H1 (cell line): ENCODE measurements at regions not wholly inside any gene's neighbourhood (a gene's known extent, or its start where the extent isn't known, plus 50 kb on each side); places are given as distances from the start of the nearest gene placed in this dataset.

Experiments
- CTCF ChIA-PET: fragments of 300-600 bp; sonication (Branson Sonifier 250); formaldehyde crosslinking; loops from one replicate; lab custom pipeline; 2021; ENCODE audit not compliant: partially characterized antibody; lab: Charles Lee
- POLR2A ChIA-PET: fragments of 300-600 bp; sonication (Branson Sonifier 250); formaldehyde crosslinking; loops from one replicate; lab custom pipeline; 2021; ENCODE audit warnings: inconsistent platforms; ENCODE audit not compliant: partially characterized antibody; lab: Charles Lee
- DNase-seq, 2 experiments: peaks; one replicate each; pipeline versions ENCODE4 v3.0.0 to v3.0.0-alpha.2; 2010 to 2022; ENCODE audit warnings: low spot score in 2 of 2, low read depth in 1 of 2, mixed read lengths in 1 of 2
- FAIRE-seq: peaks from 2 replicates; lab custom pipeline; 2011; peaks lifted over from hg19 to GRCh38; lab: Jason Lieb, UNC
- H2AFZ ChIP-seq: 2 replicates; pipeline ENCODE4 v1.8.1; 2012; ENCODE audit warnings: low read length, inconsistent platforms
- H2AK5ac ChIP-seq: 2 replicates; pipeline ENCODE4 v1.6.1; 2013; ENCODE audit warnings: low read depth, low read length
- H2BK120ac ChIP-seq: replicated peaks from 2 replicates; pipeline ENCODE3; 2013; ENCODE audit warnings: low read depth, low read length, inconsistent platforms
- H2BK12ac ChIP-seq: 2 replicates; pipeline ENCODE4 v1.6.1; 2013; ENCODE audit warnings: low read depth, low read length
- H2BK15ac ChIP-seq: 2 replicates; pipeline ENCODE4 v1.6.1; 2013; ENCODE audit warnings: low read length
- H2BK20ac ChIP-seq: 2 replicates; pipeline ENCODE4 v1.6.1; 2013; ENCODE audit warnings: low read length
- H2BK5ac ChIP-seq: 2 replicates; pipeline ENCODE4 v1.6.1; 2013; ENCODE audit warnings: low read depth, low read length
- H3K14ac ChIP-seq: 2 replicates; pipeline ENCODE4 v1.6.1; 2013; ENCODE audit warnings: inconsistent platforms; ENCODE audit not compliant: insufficient read length
- H3K18ac ChIP-seq: 2 replicates; pipeline ENCODE4 v1.6.1; 2013; ENCODE audit warnings: low read length; ENCODE audit errors: extremely low read depth
- H3K23ac ChIP-seq: 2 replicates; pipeline ENCODE4 v1.6.1; 2013; ENCODE audit warnings: inconsistent platforms; ENCODE audit not compliant: insufficient read length
- H3K23me2 ChIP-seq: 2 replicates; pipeline ENCODE4 v1.6.1; 2013; ENCODE audit warnings: low read depth, low read length
- H3K27ac ChIP-seq: 2 replicates; pipeline ENCODE4 v1.6.1; 2011; ENCODE audit warnings: low read depth, low read length, inconsistent platforms
- H3K27me3 ChIP-seq, 4 experiments: replicated peaks in 1 of 4; 1 replicate in 1 of 4; 2 replicates in 3 of 4; pipeline versions ENCODE4 v1.6.1 to v1.8.1; 2011 to 2013; ENCODE audit warnings: low read length in 3 of 4, mild to moderate bottlenecking in 3 of 4, inconsistent platforms in 2 of 4, mixed read lengths in 2 of 4, moderate library complexity in 1 of 4; ENCODE audit not compliant: control insufficient read depth in 3 of 4, insufficient read depth in 3 of 4; ENCODE audit errors: extremely low read depth in 1 of 4
- H3K36me3 ChIP-seq, 4 experiments: 2 replicates each; pipeline versions ENCODE4 v1.6.1 to v1.8.1; 2011 to 2013; ENCODE audit warnings: mild to moderate bottlenecking in 4 of 4, low read length in 3 of 4, moderate library complexity in 2 of 4, control low read depth in 1 of 4, inconsistent platforms in 1 of 4; ENCODE audit not compliant: insufficient read depth in 4 of 4, control insufficient read depth in 2 of 4
- H3K4ac ChIP-seq: replicated peaks from 2 replicates; pipeline ENCODE3; 2013; ENCODE audit warnings: low read length, low read depth, mixed read lengths, inconsistent platforms; ENCODE audit not compliant: insufficient read length
- H3K4me1 ChIP-seq, 4 experiments: replicated peaks in 1 of 4; 1 replicate in 1 of 4; 2 replicates in 3 of 4; pipeline versions ENCODE4 v1.6.1 to v1.8.1; 2011 to 2013; ENCODE audit warnings: low read length in 3 of 4, inconsistent platforms in 2 of 4, mixed read lengths in 1 of 4; ENCODE audit not compliant: insufficient read depth in 4 of 4, control insufficient read depth in 3 of 4
- H3K4me2 ChIP-seq, 2 experiments: 2 replicates each; pipeline versions ENCODE4 v1.6.1 to v1.8.1; 2011 to 2013; ENCODE audit warnings: low read depth in 2 of 2, low read length in 2 of 2, control low read depth in 1 of 2, inconsistent platforms in 1 of 2, mild to moderate bottlenecking in 1 of 2; ENCODE audit not compliant: insufficient read depth in 1 of 2
- H3K4me3 ChIP-seq, 4 experiments: fragments of 200-600, 300-600 bp in 1 of 4; sonication (generic), shearing (Covaris generic), sonication (Bioruptor Twin) in 1 of 4; 2 replicates each; pipeline versions ENCODE4 v1.5.1 to v1.8.1; 2011 to 2016; ENCODE audit warnings: low read length in 4 of 4, low read depth in 3 of 4, control low read depth in 2 of 4, inconsistent platforms in 2 of 4, mild to moderate bottlenecking in 2 of 4, mixed read lengths in 1 of 4, moderate library complexity in 1 of 4; ENCODE audit not compliant: insufficient read depth in 2 of 4; ENCODE audit errors: extremely low read depth in 1 of 4
- H3K56ac ChIP-seq: replicated peaks from 2 replicates; pipeline ENCODE3; 2013; ENCODE audit warnings: low read depth, mild to moderate bottlenecking, mixed read lengths, low read length, inconsistent platforms; ENCODE audit not compliant: insufficient read length
- H3K79me1 ChIP-seq: 2 replicates; pipeline ENCODE4 v1.6.1; 2013; ENCODE audit warnings: low read depth, low read length, control low read depth
- H3K79me2 ChIP-seq, 2 experiments: 2 replicates each; pipeline versions ENCODE4 v1.6.1 to v1.8.1; 2012 to 2013; ENCODE audit warnings: low read length in 2 of 2, mild to moderate bottlenecking in 2 of 2, inconsistent platforms in 1 of 2; ENCODE audit not compliant: insufficient read depth in 2 of 2, control insufficient read depth in 1 of 2
- H3K9ac ChIP-seq, 4 experiments: replicated peaks in 1 of 4; 1 replicate in 1 of 4; 2 replicates in 3 of 4; pipeline versions ENCODE4 v1.6.1 to v1.8.1; 2011 to 2013; ENCODE audit warnings: low read depth in 3 of 4, low read length in 3 of 4, control low read depth in 2 of 4, mild to moderate bottlenecking in 2 of 4, moderate library complexity in 2 of 4, inconsistent platforms in 1 of 4; ENCODE audit errors: extremely low read depth in 1 of 4
- H3K9me3 ChIP-seq, 2 experiments: 2 replicates each; pipeline versions ENCODE4 v1.6.1 to v1.8.1; 2012 to 2013; ENCODE audit warnings: mild to moderate bottlenecking in 2 of 2, moderate library complexity in 2 of 2, control low read depth in 1 of 2, inconsistent platforms in 1 of 2, low read depth in 1 of 2, low read length in 1 of 2, mixed read lengths in 1 of 2; ENCODE audit not compliant: insufficient read depth in 2 of 2
- H4K20me1 ChIP-seq, 2 experiments: replicated peaks in 1 of 2; 2 replicates each; pipeline versions ENCODE3 to v1.8.1; 2011 to 2013; ENCODE audit warnings: inconsistent platforms in 2 of 2, low read length in 2 of 2, mild to moderate bottlenecking in 1 of 2; ENCODE audit not compliant: insufficient read depth in 2 of 2, control insufficient read depth in 1 of 2
- H4K5ac ChIP-seq: 2 replicates; pipeline ENCODE4 v1.6.1; 2013; ENCODE audit warnings: low read length, low read depth, mixed read lengths, inconsistent platforms; ENCODE audit not compliant: insufficient read length
- H4K8ac ChIP-seq: 2 replicates; pipeline ENCODE4 v1.8.0; 2013; ENCODE audit warnings: mild to moderate bottlenecking, moderate library complexity, low read length, inconsistent platforms; ENCODE audit not compliant: insufficient read depth; ENCODE audit errors: extremely low read depth
- H4K91ac ChIP-seq: replicated peaks from 2 replicates; pipeline ENCODE3; 2013; ENCODE audit warnings: low read length, mixed read lengths, inconsistent platforms; ENCODE audit not compliant: insufficient read length
- ASH2L ChIP-seq: fragments of 200-600, 300-600 bp; sonication (generic); IDR thresholded peaks from one replicate; pipeline ENCODE4 v1.7.1; 2017; ENCODE audit warnings: low read length
- KDM4A ChIP-seq: IDR thresholded peaks from one replicate; pipeline ENCODE4 v1.7.1; 2012; ENCODE audit warnings: low read depth, mild to moderate bottlenecking, moderate library complexity, low read length, inconsistent platforms; ENCODE audit not compliant: severe bottlenecking
- MAFK ChIP-seq: IDR thresholded peaks from 2 replicates; pipeline ENCODE4 v1.6.1; 2012; ENCODE audit warnings: low read depth, mild to moderate bottlenecking, improper control_type of control experiment, low read length
- NRF1 ChIP-seq: IDR thresholded peaks from 2 replicates; pipeline ENCODE4 v1.6.1; 2011; ENCODE audit warnings: mild to moderate bottlenecking, low read depth, low read length, improper control_type of control experiment
- TBP ChIP-seq: IDR thresholded peaks from 2 replicates; pipeline ENCODE4 v1.6.1; 2011; ENCODE audit warnings: low read depth, low read length, improper control_type of control experiment
- WGBS, 2 experiments: shearing (Covaris generic) in 1 of 2; methylation state at CpG; one replicate each; pipeline versions ENCODE4 v1.1.6 to v1.1.7; 2013 to 2015; ENCODE audit warnings: low lambda C conversion rate in 2 of 2, mixed read lengths in 2 of 2, inconsistent platforms in 1 of 2, low coverage in 1 of 2, missing lambda C conversion rate in 1 of 2; ENCODE audit not compliant: insufficient replicate concordance in 2 of 2, insufficient coverage in 1 of 2, insufficient read length in 1 of 2; ENCODE audit errors: extremely low coverage in 1 of 2, missing lambda C conversion rate in 1 of 2; 5-methylcytosine and 5-hydroxymethylcytosine counted together

DNA sequence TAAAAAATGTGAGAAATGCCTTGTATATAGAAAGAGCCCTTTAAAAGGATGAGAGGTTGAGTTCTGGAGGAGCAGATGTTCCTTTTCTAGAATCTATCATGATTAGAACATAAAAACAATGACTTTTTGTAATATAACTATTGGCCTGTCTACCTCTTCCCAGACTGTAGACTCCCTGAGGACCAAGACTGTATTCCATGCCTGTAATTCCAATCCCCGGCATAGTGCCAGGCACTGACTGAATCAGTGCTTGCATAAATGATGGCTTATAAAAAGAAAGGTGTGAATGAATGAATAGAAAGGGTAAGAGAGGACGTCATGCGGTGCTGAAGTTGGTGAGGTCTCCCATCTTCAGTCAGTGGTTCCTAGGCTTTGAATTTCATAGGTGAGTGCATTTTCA is 92.6 kb upstream of the GDNF start:
- Histone ChIP-seq H2AFZ (no peak overlapping the region), H3K79me2 (no peaks in the 10 kb centered on the region), H3K23ac (no peak overlapping the region), H3K4ac (no peak overlapping the region), H3K4me3 (no peak overlapping the region), H3K56ac (no peak overlapping the region), H3K9me3 (peaks cover 0 to 3% of the 10 kb centered on the region in 2 experiments; a peak in 1 of 4 replicates), H2BK5ac (no peak overlapping the region), H2BK20ac (no peak overlapping the region), H3K23me2 (no peaks in the 10 kb centered on the region), H2BK120ac (no peak overlapping the region), H3K36me3 (no peaks in the 10 kb centered on the region), H3K27me3 (no peaks in the 10 kb centered on the region), H3K9ac (no peak overlapping the region), H3K14ac (no peak overlapping the region), H4K5ac (no peak overlapping the region), H2AK5ac (no peak overlapping the region), H3K4me2 (no peak overlapping the region), H3K27ac (no peak overlapping the region), H3K4me1 (no peaks in the 10 kb centered on the region), H2BK12ac (no peak overlapping the region), H4K91ac (no peak overlapping the region), H4K8ac (no peak overlapping the region), H3K79me1 (no peaks in the 10 kb centered on the region), H4K20me1 (no peaks in the 10 kb centered on the region), H2BK15ac (no peak overlapping the region), H3K18ac (no peak overlapping the region)
- WGBS, 2 experiments, result 82% methylated on average over 3 of the region's 3 CpGs; no CpG with 5 or more reads in 1 of the 2 experiments
- no peak for TF ChIP-seq ASH2L
- no peak for TF ChIP-seq TBP
- no peak for TF ChIP-seq KDM4A
- no peak for TF ChIP-seq MAFK
- no peak for TF ChIP-seq NRF1
- DNase-seq (no peak), FAIRE-seq (no peak)
- ChIA-PET CTCF (no interaction called here), POLR2A (no interaction called here)
